GM10266 (cell line): ENCODE measurements at regions not wholly inside any gene's neighbourhood (a gene's known extent, or its start where the extent isn't known, plus 50 kb on each side); places are given as distances from the start of the nearest gene placed in this dataset.

Source experiments
- DNase-seq: peaks from one replicate; pipeline ENCODE4 v3.0.0; 2012; ENCODE audit errors: extremely low spot score
- TF ChIP-seq, protein P1 (sequence below): IDR thresholded peaks from 2 replicates; pipeline ENCODE4 v1.5.1; 2012; ENCODE audit warnings: mild to moderate bottlenecking, low read depth; ENCODE audit not compliant: control insufficient read depth, insufficient read depth; ENCODE audit errors: missing control alignments

DNA sequence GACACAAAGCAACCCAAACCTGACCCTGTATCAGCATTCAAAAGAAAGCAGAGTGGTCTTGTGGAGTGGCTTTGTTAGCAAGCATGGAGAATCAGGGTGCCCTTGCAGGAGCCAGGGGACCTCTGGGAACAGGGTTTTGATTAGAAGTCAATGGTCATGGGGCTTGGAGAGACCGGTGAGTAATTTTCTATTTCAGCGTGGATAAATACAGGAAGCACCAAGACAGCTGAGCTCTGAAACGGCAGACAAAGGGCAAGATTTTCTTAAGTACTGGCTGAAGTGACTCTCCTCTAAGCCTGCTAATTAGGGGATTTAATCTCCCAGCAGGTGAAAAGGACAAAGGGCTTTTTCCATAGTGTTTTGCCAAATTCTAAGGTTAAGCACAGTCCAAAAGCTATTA lies 78.0 kb upstream of the GAREM1 start:
- DNase-seq, result no peak
- TF ChIP-seq, protein P1, sequence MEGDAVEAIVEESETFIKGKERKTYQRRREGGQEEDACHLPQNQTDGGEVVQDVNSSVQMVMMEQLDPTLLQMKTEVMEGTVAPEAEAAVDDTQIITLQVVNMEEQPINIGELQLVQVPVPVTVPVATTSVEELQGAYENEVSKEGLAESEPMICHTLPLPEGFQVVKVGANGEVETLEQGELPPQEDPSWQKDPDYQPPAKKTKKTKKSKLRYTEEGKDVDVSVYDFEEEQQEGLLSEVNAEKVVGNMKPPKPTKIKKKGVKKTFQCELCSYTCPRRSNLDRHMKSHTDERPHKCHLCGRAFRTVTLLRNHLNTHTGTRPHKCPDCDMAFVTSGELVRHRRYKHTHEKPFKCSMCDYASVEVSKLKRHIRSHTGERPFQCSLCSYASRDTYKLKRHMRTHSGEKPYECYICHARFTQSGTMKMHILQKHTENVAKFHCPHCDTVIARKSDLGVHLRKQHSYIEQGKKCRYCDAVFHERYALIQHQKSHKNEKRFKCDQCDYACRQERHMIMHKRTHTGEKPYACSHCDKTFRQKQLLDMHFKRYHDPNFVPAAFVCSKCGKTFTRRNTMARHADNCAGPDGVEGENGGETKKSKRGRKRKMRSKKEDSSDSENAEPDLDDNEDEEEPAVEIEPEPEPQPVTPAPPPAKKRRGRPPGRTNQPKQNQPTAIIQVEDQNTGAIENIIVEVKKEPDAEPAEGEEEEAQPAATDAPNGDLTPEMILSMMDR, result no peak

DNA sequence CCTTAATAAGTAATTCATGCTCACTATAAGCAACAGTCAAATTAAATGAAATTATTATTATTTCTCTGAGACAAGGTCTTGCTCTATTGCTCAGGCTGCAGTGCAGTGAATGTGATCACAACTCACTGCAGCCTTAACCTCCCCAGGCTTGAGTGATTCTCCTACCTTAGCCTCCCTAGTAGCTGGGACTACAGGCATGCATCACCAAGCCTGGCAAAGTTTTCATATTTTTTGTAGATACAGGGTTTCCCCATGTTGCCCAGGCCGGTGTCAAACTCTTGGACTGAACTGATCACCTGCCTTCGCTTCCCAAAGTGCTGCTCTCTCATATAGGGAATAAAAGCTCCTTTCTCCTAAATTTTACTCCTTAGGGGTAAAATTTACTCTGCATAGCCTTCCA lies 74.9 kb upstream of the GAREM1 start:
- DNase-seq, result no peak
- TF ChIP-seq, protein P1, result no peak

DNA sequence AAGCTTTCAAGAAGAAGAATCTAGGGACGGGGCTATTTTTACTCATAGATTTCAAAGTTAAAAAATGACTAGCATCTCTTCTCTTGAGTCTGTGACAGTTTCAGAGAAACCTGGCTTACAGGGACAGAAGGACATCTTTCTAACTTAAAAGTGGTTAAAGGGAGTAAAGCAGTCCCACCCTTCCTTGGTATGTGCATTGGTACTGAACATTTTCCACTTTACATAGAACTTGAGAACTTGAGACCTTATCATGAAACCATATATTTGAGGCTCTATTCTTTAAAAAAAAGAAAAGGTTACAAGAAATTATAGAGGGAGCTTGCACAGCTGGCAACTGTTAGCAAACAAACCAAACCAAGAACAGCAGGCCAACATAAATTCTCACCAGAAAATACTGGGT lies 73.4 kb upstream of the GAREM1 start:
- DNase-seq, result no peak
- TF ChIP-seq, protein P1, result no peak

DNA sequence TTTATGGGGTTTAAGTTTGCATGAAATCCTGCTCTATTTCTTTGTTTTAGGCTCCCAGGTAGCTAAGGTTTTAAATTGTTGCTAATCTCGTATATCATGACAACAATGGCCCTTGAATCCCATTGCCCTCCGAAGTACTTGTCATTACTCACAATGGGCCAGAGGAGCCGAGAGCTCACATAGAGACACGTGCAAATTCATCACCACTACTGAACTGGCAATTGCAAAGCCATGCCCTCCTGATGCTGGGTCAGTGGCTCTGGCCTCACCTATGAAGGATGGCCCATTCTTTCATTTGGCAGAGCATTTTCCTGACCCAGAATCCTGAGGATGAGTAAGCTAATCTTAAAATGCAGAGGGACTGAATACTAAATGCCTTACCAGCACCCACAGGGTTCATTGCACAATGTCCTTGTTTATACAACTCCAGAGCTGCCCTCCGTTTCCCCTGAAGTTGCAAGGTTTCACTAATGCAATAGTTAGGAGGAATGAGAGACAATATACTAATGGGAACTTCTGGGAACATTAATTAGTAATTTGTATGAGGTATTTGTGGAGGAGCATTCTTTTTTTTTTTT lies 71.6 kb upstream of the GAREM1 start:
- DNase-seq, result no peak
- TF ChIP-seq, protein P1, result no peak

DNA sequence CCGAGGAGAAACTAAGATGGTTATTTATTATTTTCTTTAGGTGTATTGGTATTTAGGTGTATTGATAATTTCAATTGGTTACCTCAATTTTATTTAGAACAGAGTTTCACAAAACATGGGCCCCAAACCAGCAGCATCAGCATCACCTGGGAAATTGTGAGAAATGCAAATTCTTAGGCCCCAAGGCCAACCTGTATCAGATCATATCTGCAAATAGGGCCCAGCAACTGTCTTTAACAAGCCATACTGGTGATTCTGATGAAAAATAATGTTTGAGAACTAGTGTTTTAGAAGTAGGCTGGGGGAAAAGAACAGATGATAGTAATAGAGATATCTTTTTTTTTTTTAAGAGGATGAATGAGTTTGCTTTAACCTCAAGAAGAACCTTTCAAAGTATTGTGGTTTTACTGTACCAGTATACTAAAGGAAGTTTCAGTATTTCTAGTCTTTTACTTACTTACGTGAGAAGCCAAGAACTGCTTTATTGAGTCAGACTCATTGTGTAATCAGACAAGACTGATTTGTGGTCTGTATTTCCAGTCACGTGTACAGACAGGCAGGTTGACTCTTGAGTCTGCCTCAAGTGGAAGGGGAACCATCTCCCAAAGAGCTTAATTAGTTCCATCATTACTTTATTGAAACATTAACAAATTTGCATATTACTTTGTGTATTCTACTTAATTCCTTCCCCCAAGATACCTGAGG lies 60.4 kb upstream of the GAREM1 start:
- TF ChIP-seq, protein P1, result no peak
- no peak for DNase-seq

DNA sequence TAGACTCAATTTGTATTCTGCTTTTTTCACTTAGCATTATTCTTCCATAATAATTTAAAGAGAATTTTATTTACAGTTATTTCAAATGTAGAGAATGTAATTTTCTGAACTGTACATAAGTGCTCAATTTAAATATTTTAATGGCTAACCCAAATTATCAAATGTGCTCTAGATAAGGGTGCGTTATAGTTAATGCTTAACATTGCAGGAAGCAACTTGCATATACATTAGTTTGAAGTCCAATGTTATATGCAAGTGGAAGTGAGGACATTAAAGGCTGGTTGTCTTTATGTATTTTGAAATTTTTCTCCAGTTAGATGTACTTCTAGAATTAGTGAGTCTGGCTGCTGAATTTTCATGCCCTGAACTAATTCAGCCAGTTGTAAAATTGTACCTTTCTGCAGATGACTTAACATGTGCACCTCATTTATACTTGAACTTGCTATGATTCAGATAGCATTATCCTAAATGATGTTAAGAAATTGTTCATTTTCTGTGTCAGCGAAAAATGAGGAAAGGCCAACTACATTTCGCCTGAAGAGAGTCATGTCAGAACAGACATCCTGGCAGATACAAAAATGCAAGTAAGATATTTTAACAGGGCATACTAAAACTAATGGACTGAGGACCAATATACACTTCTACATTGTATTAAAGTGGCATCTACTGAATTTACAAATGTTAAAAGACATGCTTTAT lies 59.2 kb upstream of the GAREM1 start:
- DNase-seq, result no peak
- TF ChIP-seq, protein P1, result no peak

DNA sequence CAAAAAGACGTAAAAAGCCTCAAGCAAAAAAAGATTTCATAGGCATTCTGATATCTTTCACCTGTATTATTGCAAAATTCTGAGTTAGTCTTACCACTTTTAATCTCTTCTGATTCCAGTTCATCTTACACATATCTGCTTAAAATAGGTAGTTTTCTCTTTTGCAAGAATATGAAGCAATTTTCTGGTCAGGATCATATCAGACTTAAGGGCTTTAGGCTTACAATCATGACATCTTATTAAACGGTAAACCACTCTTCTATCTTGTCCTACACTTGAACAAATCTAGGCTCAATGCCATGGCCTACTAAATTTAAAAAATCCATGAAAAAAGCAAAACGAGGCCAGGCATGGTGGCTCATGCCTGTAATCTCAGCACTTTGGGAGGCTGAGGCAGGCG lies 50.1 kb upstream of the GAREM1 start:
- DNase-seq, result no peak
- TF ChIP-seq, protein P1, result no peak
